Mammary epithelial cell (primary cell): ENCODE measurements at regions not wholly inside any gene's neighbourhood (a gene's known extent, or its start where the extent isn't known, plus 50 kb on each side); places are given as distances from the start of the nearest gene placed in this dataset.

Experiments used
- CTCF ChIP-seq, 2 donors: IDR thresholded peaks in 1 of 2; conservative IDR thresholded peaks in 1 of 2; 2 replicates each; pipeline ENCODE4 v1.5.1; 2011 to 2012; ENCODE audit warnings: inconsistent platforms in 2 of 2, low read length in 2 of 2, mild to moderate bottlenecking in 2 of 2, control low read depth in 1 of 2, low read depth in 1 of 2; ENCODE audit not compliant: insufficient read depth in 1 of 2; ENCODE audit errors: extremely low read depth in 1 of 2
- EZH2 ChIP-seq: IDR thresholded peaks from 2 replicates; pipeline ENCODE4 v1.6.1; 2012; ENCODE audit warnings: low read length, inconsistent platforms, borderline replicate concordance

GRCh38 chr7:36088553-36088952 is 64.5 kb upstream of the EEPD1 start:
- TF ChIP-seq CTCF (conservative IDR thresholded peaks at IDR 0.05 in 1 of 2, IDR thresholded peaks at IDR 0.05 in 1 of 2; ENCODE audit: extremely low read depth in 1 of 2, insufficient read depth in 1 of 2, low read depth in 1 of 2, low read length in 2 of 2) (no peak), EZH2 (no peak)
